Naive thymus-derived CD8-positive, alpha-beta T cell (primary cell): ENCODE measurements at regions not wholly inside any gene's neighbourhood (a gene's known extent, or its start where the extent isn't known, plus 50 kb on each side); places are given as distances from the start of the nearest gene placed in this dataset.

Experiments
- ATAC-seq, 2 donors: fragments of 150-1000 bp; cut with Tn5 transposase in 1 of 2; sonication (Bioruptor Pico), chemical (Tn5 transposase) in 1 of 2; 1 replicate in 1 of 2; 2 replicates in 1 of 2; pipeline ENCODE4 v1.10.0; 2021; ENCODE audit warnings: mild to moderate bottlenecking in 2 of 2, moderate library complexity in 2 of 2
- POLR2A ChIA-PET: fragments of 350-600 bp; sonication (Branson Sonifier 250); formaldehyde crosslinking; loops from one replicate; lab custom pipeline; 2021; ENCODE audit warnings: antibody characterized with exemption; lab: Charles Lee
- DNase-seq, 10 donors: peaks; one replicate each; pipeline versions ENCODE4 v3.0.0 to v3.0.0-alpha.2; 2020 to 2022
- H3K27ac Mint-ChIP-seq, 10 donors: one replicate each; pipeline ENCODE4 v1.8.0; 2020 to 2022; ENCODE audit warnings: mild to moderate bottlenecking in 10 of 10, mixed read lengths in 10 of 10, moderate library complexity in 4 of 10, inconsistent platforms in 1 of 10
- H3K27me3 Mint-ChIP-seq, 5 donors: one replicate each; pipeline ENCODE4 v1.8.0; 2021 to 2022; ENCODE audit warnings: mixed read lengths in 5 of 5
- H3K36me3 Mint-ChIP-seq, 3 donors: one replicate each; pipeline ENCODE4 v1.8.0; 2020 to 2022; ENCODE audit warnings: mixed read lengths in 3 of 3, mild to moderate bottlenecking in 2 of 3, inconsistent platforms in 1 of 3
- H3K4me1 Mint-ChIP-seq, 4 donors: one replicate each; pipeline ENCODE4 v1.8.0; 2021 to 2022; ENCODE audit warnings: mixed read lengths in 4 of 4
- H3K4me3 Mint-ChIP-seq, 10 donors: one replicate each; pipeline ENCODE4 v1.8.0; 2020 to 2022; ENCODE audit warnings: mild to moderate bottlenecking in 10 of 10, mixed read lengths in 10 of 10, moderate library complexity in 6 of 10, inconsistent platforms in 1 of 10
- H3K9me3 Mint-ChIP-seq, 9 donors: one replicate each; pipeline ENCODE4 v1.8.0; 2020 to 2022; ENCODE audit warnings: mixed read lengths in 9 of 9, mild to moderate bottlenecking in 3 of 9, inconsistent platforms in 1 of 9, moderate library complexity in 1 of 9

- H3K27ac Mint-ChIP-seq = peak overlapping the region in 1 of 10 donors; percentile 6
- H3K4me1 Mint-ChIP-seq = no peaks in the 10 kb centered on the region
- DNase-seq (no peak), ATAC-seq (no peak)
- H3K27me3 Mint-ChIP-seq = peaks cover 13 to 39% (median 29%) of the 10 kb centered on the region in 5 donors
- POLR2A ChIA-PET = no interaction called here
- H3K4me3 Mint-ChIP-seq = no peak overlapping the region
- peaks cover 0 to 5% (median 0%) of the 10 kb centered on the region in 9 donors for H3K9me3 Mint-ChIP-seq
- no peaks in the 10 kb centered on the region for H3K36me3 Mint-ChIP-seq
These were observed 97.0 kb upstream of the E2F8 start for GRCh38 chr11:19337779-19338178.

- Mint-ChIP-seq H3K9me3 (peaks cover 0 to 4% (median 0%) of the 10 kb centered on the region in 9 donors), H3K4me1 (no peaks in the 10 kb centered on the region), H3K36me3 (no peaks in the 10 kb centered on the region), H3K4me3 (no peak overlapping the region), H3K27me3 (peaks cover 15 to 39% (median 28%) of the 10 kb centered on the region in 5 donors), H3K27ac (no peak overlapping the region)
- no peak for ATAC-seq
- DNase-seq = no peak
- POLR2A ChIA-PET = no interaction called here
These were observed 95.6 kb upstream of the E2F8 start for GRCh38 chr11:19336331-19336730.

GRCh38 chr11:19332476-19332875 is 91.7 kb upstream of the E2F8 start:
- POLR2A ChIA-PET = no interaction called here
- Mint-ChIP-seq H3K36me3 (no peaks in the 10 kb centered on the region), H3K27me3 (peaks cover 7 to 27% (median 10%) of the 10 kb centered on the region in 5 donors), H3K27ac (no peak overlapping the region), H3K4me3 (no peak overlapping the region), H3K9me3 (peaks cover 0 to 3% (median 0%) of the 10 kb centered on the region in 9 donors), H3K4me1 (no peaks in the 10 kb centered on the region)
- ATAC-seq (no peak), DNase-seq (no peak)

DNA sequence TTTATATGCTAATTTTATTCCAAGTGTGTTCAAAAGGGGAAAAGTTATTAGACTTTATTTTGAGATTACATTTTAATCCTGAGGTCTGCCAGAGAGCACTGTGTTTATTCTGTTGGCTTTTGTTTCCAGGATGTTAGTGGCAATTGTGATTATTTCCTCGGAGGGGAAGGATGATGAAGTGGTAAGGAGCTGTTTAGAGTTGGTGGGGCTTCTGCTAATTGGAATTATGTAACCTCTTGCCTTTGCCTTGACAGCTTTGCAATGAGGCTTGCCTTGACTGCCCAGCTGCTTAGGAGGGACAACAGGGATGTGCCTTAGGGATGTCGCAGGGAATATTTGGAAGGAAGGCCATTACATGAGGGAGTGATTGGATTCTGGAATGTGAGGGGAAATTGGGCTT is 89.7 kb upstream of the E2F8 start:
- no peaks in the 10 kb centered on the region for H3K4me1 Mint-ChIP-seq
- peaks cover 0 to 3% (median 0%) of the 10 kb centered on the region in 9 donors for H3K9me3 Mint-ChIP-seq
- peaks cover 6 to 27% (median 8%) of the 10 kb centered on the region in 5 donors for H3K27me3 Mint-ChIP-seq
- DNase-seq (no peak), ATAC-seq (no peak)
- no peaks in the 10 kb centered on the region for H3K36me3 Mint-ChIP-seq
- H3K4me3 Mint-ChIP-seq = no peak overlapping the region
- no peak overlapping the region for H3K27ac Mint-ChIP-seq
- POLR2A ChIA-PET = no interaction called here

- Mint-ChIP-seq H3K36me3 (no peaks in the 10 kb centered on the region), H3K4me3 (no peak overlapping the region), H3K9me3 (peaks cover 0 to 3% (median 0%) of the 10 kb centered on the region in 9 donors), H3K27ac (no peak overlapping the region), H3K4me1 (no peaks in the 10 kb centered on the region), H3K27me3 (peaks cover 6 to 27% (median 10%) of the 10 kb centered on the region in 5 donors)
- POLR2A ChIA-PET = no interaction called here
- ATAC-seq (no peak), DNase-seq (no peak)
These were observed 89.2 kb upstream of the E2F8 start for GRCh38 chr11:19329970-19330369.

DNA sequence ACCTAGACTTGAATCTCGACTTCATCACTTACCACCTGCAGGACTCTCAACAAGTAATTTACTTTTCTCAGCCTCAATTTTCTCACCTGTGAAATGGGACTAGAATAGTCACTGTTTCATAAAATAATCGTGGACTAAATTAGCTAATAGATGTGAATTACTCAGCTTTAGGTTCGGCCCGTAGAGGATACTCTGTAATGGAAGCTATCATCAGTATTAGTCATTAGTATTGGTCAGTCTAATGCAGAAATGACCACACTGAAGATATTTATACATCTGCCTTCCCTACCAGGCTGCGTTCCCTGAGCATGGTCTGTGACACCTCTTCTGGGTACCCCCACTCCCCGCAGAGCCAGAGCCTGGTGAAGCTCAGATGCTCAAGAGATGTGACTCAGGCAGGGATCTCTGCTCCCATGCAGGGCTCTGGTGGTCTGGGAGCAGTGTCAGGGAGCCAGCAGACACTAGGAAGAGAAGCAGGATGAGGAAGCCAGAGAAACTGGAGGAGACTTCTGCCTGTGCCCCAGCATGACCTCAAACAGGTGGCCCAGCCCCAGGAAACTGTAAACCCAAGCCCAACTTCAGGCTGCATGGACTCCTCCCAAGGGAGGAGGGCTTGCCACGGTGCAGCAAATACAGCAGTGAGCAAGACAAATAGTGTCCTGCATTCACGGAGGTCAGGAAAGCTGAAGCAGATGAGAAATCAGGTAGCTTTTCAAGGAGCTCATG is 88.0 kb upstream of the E2F8 start:
- ATAC-seq (no peak), DNase-seq (no peak)
- Mint-ChIP-seq H3K4me3 (no peak overlapping the region), H3K27me3 (peaks cover 3 to 24% (median 15%) of the 10 kb centered on the region in 5 donors), H3K9me3 (peaks cover 0 to 2% (median 0%) of the 10 kb centered on the region in 9 donors), H3K27ac (no peak overlapping the region), H3K36me3 (no peaks in the 10 kb centered on the region), H3K4me1 (no peaks in the 10 kb centered on the region)
- POLR2A ChIA-PET = no interaction called here

DNA sequence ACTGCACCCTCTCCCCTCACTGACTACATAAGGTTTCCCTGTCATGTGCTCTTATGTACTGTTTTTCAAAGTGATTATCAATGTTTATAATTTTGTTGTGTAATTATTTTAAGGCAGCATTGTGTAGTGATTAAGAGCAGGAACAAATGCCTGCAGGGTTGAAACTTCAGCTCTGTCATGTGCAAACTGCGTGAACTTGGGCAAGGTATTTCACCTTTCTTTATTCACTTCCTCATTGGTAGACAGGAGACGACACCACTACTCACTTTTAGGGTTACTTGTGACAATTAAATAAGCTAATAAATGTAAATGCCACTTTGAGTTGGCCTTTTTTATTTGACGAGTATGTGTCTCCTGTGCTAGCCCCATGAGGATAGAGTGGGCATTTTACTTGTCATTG is 86.5 kb upstream of the E2F8 start:
- POLR2A ChIA-PET = no interaction called here
- no peak for ATAC-seq
- no peak for DNase-seq
- H3K27me3 Mint-ChIP-seq = peaks cover 6 to 25% (median 18%) of the 10 kb centered on the region in 5 donors
- H3K9me3 Mint-ChIP-seq = peaks cover 0 to 3% (median 0%) of the 10 kb centered on the region in 9 donors
- no peaks in the 10 kb centered on the region for H3K4me1 Mint-ChIP-seq
- no peak overlapping the region for H3K4me3 Mint-ChIP-seq
- H3K36me3 Mint-ChIP-seq = no peaks in the 10 kb centered on the region
- no peak overlapping the region for H3K27ac Mint-ChIP-seq

GRCh38 chr11:19326499-19326898 is 85.8 kb upstream of the E2F8 start:
- Mint-ChIP-seq H3K27me3 (peaks cover 4 to 29% (median 25%) of the 10 kb centered on the region in 5 donors), H3K27ac (no peak overlapping the region), H3K9me3 (peaks cover 0 to 3% (median 0%) of the 10 kb centered on the region in 9 donors), H3K4me1 (no peaks in the 10 kb centered on the region), H3K36me3 (no peaks in the 10 kb centered on the region), H3K4me3 (no peak overlapping the region)
- ATAC-seq (no peak), DNase-seq (no peak)
- POLR2A ChIA-PET = no interaction called here

- no peak for DNase-seq
- no peak overlapping the region for H3K4me3 Mint-ChIP-seq
- no peaks in the 10 kb centered on the region for H3K4me1 Mint-ChIP-seq
- POLR2A ChIA-PET = no interaction called here
- peaks cover 15 to 42% (median 36%) of the 10 kb centered on the region in 5 donors for H3K27me3 Mint-ChIP-seq
- H3K27ac Mint-ChIP-seq = no peak overlapping the region
- ATAC-seq = no peak
- H3K9me3 Mint-ChIP-seq = peaks cover 0 to 3% (median 0%) of the 10 kb centered on the region in 9 donors
- H3K36me3 Mint-ChIP-seq = no peaks in the 10 kb centered on the region
These were observed 82.8 kb upstream of the E2F8 start for GRCh38 chr11:19323502-19323901.

- no peaks in the 10 kb centered on the region for H3K36me3 Mint-ChIP-seq
- POLR2A ChIA-PET = no interaction called here
- H3K4me3 Mint-ChIP-seq = no peak overlapping the region
- H3K27me3 Mint-ChIP-seq = peaks cover 12 to 45% (median 33%) of the 10 kb centered on the region in 5 donors
- no peak for DNase-seq
- H3K4me1 Mint-ChIP-seq = no peaks in the 10 kb centered on the region
- ATAC-seq = no peak
- no peak overlapping the region for H3K27ac Mint-ChIP-seq
- H3K9me3 Mint-ChIP-seq = peaks cover 0 to 3% (median 0%) of the 10 kb centered on the region in 9 donors
These were observed 80.6 kb upstream of the E2F8 start for GRCh38 chr11:19321351-19321750.

GRCh38 chr11:19320827-19321226 is 80.1 kb upstream of the E2F8 start:
- Mint-ChIP-seq H3K4me3 (no peak overlapping the region), H3K9me3 (peaks cover 0 to 3% (median 0%) of the 10 kb centered on the region in 9 donors), H3K27me3 (peaks cover 12 to 45% (median 33%) of the 10 kb centered on the region in 5 donors), H3K4me1 (no peaks in the 10 kb centered on the region), H3K27ac (no peak overlapping the region), H3K36me3 (no peaks in the 10 kb centered on the region)
- ATAC-seq (no peak), DNase-seq (no peak)
- POLR2A ChIA-PET = no interaction called here

DNA sequence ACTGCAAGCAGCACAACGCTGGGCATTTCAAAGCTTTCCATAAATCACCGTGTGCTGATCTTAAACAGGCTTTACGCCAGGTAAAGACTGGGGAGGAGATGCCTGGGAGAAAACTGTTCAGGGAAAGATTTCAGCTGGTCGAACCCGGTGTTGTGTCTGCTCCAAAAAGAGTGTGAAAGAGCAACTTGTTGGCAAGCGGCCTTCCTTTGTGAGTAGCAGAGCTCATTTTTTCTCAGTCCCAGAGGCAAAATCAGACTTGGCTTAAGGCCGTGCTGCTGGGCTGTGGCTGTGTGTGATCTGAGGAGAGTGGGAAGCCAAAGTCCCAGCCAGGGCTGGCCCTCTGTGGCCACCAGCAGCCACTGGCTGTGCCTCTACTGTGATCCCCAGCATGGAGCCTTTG is 75.7 kb upstream of the E2F8 start:
- POLR2A ChIA-PET = no interaction called here
- H3K36me3 Mint-ChIP-seq = no peaks in the 10 kb centered on the region
- H3K27ac Mint-ChIP-seq = peak overlapping the region in 1 of 10 donors; percentile 9
- no peak overlapping the region for H3K4me3 Mint-ChIP-seq
- no peaks in the 10 kb centered on the region for H3K9me3 Mint-ChIP-seq
- no peak for DNase-seq
- H3K27me3 Mint-ChIP-seq = peaks cover 5 to 26% (median 19%) of the 10 kb centered on the region in 5 donors
- no peak for ATAC-seq
- peaks cover 0 to 1% (median 0%) of the 10 kb centered on the region in 4 donors for H3K4me1 Mint-ChIP-seq

- peaks cover 0 to 2% (median 0%) of the 10 kb centered on the region in 4 donors for H3K4me1 Mint-ChIP-seq
- no peaks in the 10 kb centered on the region for H3K9me3 Mint-ChIP-seq
- POLR2A ChIA-PET = no interaction called here
- ATAC-seq (no peak), DNase-seq (no peak)
- peaks cover 5 to 22% (median 15%) of the 10 kb centered on the region in 5 donors for H3K27me3 Mint-ChIP-seq
- no peak overlapping the region for H3K4me3 Mint-ChIP-seq
- H3K36me3 Mint-ChIP-seq = no peaks in the 10 kb centered on the region
- no peak overlapping the region for H3K27ac Mint-ChIP-seq
These were observed 74.8 kb upstream of the E2F8 start for GRCh38 chr11:19315511-19315910.
